ENCODE measurements at regions not wholly inside any gene's neighbourhood (a gene's known extent, or its start where the extent isn't known, plus 50 kb on each side); places are given as distances from the start of the nearest gene placed in this dataset.

- Mint-ChIP-seq H3K4me1 (ENCODE audit: low read depth) (peaks cover 14% of the 10 kb centered on the region), H3K4me3 (ENCODE audit: low read depth) (no peak overlapping the region), H3K27ac (peak overlapping the region; percentile 65), H3K9me3 (ENCODE audit: low read depth) (peaks cover 11% of the 10 kb centered on the region), H3K36me3 (ENCODE audit: insufficient read depth) (no peaks in the 10 kb centered on the region), H3K27me3 (no peaks in the 10 kb centered on the region)
- no peak for DNase-seq (ENCODE audit: low spot score, unreplicated experiment)
- no peak for TF ChIP-seq CTCF (IDR thresholded peaks at IDR 0.05; ENCODE audit: unreplicated experiment)
Observed at GRCh38 chr14:89641495-89642175, 224.6 kb upstream of the FOXN3 start.

GRCh38 chr14:89640141-89640540, 223.1 kb upstream of the FOXN3 start:
- peaks cover 3% of the 10 kb centered on the region for H3K27me3 Mint-ChIP-seq
- no peaks in the 10 kb centered on the region for H3K36me3 Mint-ChIP-seq (ENCODE audit: insufficient read depth)
- H3K27ac Mint-ChIP-seq, result peak overlapping the region; percentile 51
- DNase-seq (ENCODE audit: low spot score, unreplicated experiment), result no peak
- H3K9me3 Mint-ChIP-seq (ENCODE audit: low read depth), result peaks cover 11% of the 10 kb centered on the region
- no peak overlapping the region for H3K4me3 Mint-ChIP-seq (ENCODE audit: low read depth)
- no peak for TF ChIP-seq CTCF (IDR thresholded peaks at IDR 0.05; ENCODE audit: unreplicated experiment)
- peaks cover 14% of the 10 kb centered on the region for H3K4me1 Mint-ChIP-seq (ENCODE audit: low read depth)

- peaks cover 3% of the 10 kb centered on the region for H3K27me3 Mint-ChIP-seq
- peaks cover 11% of the 10 kb centered on the region for H3K9me3 Mint-ChIP-seq (ENCODE audit: low read depth)
- peaks cover 14% of the 10 kb centered on the region for H3K4me1 Mint-ChIP-seq (ENCODE audit: low read depth)
- H3K36me3 Mint-ChIP-seq (ENCODE audit: insufficient read depth), result no peaks in the 10 kb centered on the region
- no peak for TF ChIP-seq CTCF (IDR thresholded peaks at IDR 0.05; ENCODE audit: unreplicated experiment)
- DNase-seq (ENCODE audit: low spot score, unreplicated experiment), result no peak
- H3K4me3 Mint-ChIP-seq (ENCODE audit: low read depth), result no peak overlapping the region
- no peak overlapping the region for H3K27ac Mint-ChIP-seq
Observed at GRCh38 chr14:89639687-89640086, 222.7 kb upstream of the FOXN3 start.

- H3K36me3 Mint-ChIP-seq (ENCODE audit: insufficient read depth), result no peaks in the 10 kb centered on the region
- no peak for TF ChIP-seq CTCF (IDR thresholded peaks at IDR 0.05; ENCODE audit: unreplicated experiment)
- H3K9me3 Mint-ChIP-seq (ENCODE audit: low read depth), result peaks cover 11% of the 10 kb centered on the region
- peaks cover 3% of the 10 kb centered on the region for H3K27me3 Mint-ChIP-seq
- peaks cover 14% of the 10 kb centered on the region for H3K4me1 Mint-ChIP-seq (ENCODE audit: low read depth)
- no peak overlapping the region for H3K4me3 Mint-ChIP-seq (ENCODE audit: low read depth)
- H3K27ac Mint-ChIP-seq, result no peak overlapping the region
- DNase-seq (ENCODE audit: low spot score, unreplicated experiment), result no peak
Observed at GRCh38 chr14:89638891-89639290, 221.9 kb upstream of the FOXN3 start.

GRCh38 chr14:89637581-89637980, 220.5 kb upstream of the FOXN3 start:
- peaks cover 14% of the 10 kb centered on the region for H3K4me1 Mint-ChIP-seq (ENCODE audit: low read depth)
- no peak overlapping the region for H3K4me3 Mint-ChIP-seq (ENCODE audit: low read depth)
- DNase-seq (ENCODE audit: low spot score, unreplicated experiment), result no peak

More at GRCh38 chr14:89637581-89637980, 220.5 kb upstream of the FOXN3 start:
- TF ChIP-seq CTCF (IDR thresholded peaks at IDR 0.05; ENCODE audit: unreplicated experiment), result no peak
- H3K27me3 Mint-ChIP-seq, result peaks cover 3% of the 10 kb centered on the region
- no peak overlapping the region for H3K27ac Mint-ChIP-seq
- no peaks in the 10 kb centered on the region for H3K36me3 Mint-ChIP-seq (ENCODE audit: insufficient read depth)
- H3K9me3 Mint-ChIP-seq (ENCODE audit: low read depth), result peaks cover 11% of the 10 kb centered on the region
